Right lobe of liver (tissue), 4 donors: ENCODE measurements at regions not wholly inside any gene's neighbourhood (a gene's known extent, or its start where the extent isn't known, plus 50 kb on each side); places are given as distances from the start of the nearest gene placed in this dataset.

Experiments used
- POLR2A ChIP-seq: fragments of 450-650 bp; IDR thresholded peaks from one replicate; pipeline ENCODE4 v1.6.1; 2017; ENCODE audit warnings: antibody characterized with exemption, mild to moderate bottlenecking
- TF ChIP-seq, protein P1 (sequence below), 4 donors: fragments of 200-600 bp in 3 of 4; fragments of 450-650 bp in 1 of 4; IDR thresholded peaks; one replicate each; pipeline versions ENCODE4 v1.5.1 to v1.8.0; 2016 to 2022; ENCODE audit warnings: antibody characterized with exemption in 4 of 4, mild to moderate bottlenecking in 2 of 4
- donor health status: DM: no; HTN: no; CAD: no.
- donor health status: DM: no; HTN: no; CAD: no.
- donor health status: DM: no; HTN: yes; CAD: no.

DNA sequence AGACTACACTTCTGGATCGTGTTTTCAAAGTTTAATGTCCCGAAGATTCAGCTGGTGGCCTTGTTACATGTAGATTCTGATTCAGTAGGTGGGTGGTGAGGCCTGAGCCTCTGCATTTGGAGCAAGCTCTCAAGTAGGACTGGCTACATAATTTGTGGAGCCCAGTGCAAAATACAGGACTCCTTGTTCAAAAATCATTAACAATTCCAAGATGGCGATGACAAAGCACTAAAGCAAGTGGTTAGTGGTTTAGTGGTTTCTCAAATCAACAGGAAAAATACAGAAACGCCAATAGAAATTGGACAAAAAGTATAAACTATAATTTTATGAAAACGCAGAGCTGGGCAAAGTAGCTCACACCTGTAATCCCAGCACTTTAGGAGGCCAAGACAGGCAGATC, 133.7 kb upstream of the STMND1 start:
- TF ChIP-seq, protein P1, sequence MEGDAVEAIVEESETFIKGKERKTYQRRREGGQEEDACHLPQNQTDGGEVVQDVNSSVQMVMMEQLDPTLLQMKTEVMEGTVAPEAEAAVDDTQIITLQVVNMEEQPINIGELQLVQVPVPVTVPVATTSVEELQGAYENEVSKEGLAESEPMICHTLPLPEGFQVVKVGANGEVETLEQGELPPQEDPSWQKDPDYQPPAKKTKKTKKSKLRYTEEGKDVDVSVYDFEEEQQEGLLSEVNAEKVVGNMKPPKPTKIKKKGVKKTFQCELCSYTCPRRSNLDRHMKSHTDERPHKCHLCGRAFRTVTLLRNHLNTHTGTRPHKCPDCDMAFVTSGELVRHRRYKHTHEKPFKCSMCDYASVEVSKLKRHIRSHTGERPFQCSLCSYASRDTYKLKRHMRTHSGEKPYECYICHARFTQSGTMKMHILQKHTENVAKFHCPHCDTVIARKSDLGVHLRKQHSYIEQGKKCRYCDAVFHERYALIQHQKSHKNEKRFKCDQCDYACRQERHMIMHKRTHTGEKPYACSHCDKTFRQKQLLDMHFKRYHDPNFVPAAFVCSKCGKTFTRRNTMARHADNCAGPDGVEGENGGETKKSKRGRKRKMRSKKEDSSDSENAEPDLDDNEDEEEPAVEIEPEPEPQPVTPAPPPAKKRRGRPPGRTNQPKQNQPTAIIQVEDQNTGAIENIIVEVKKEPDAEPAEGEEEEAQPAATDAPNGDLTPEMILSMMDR (IDR thresholded peaks at IDR 0.05) = no peak
- TF ChIP-seq POLR2A = no peak
